Left cardiac atrium (tissue), 4 donors: ENCODE measurements at regions not wholly inside any gene's neighbourhood (a gene's known extent, or its start where the extent isn't known, plus 50 kb on each side); places are given as distances from the start of the nearest gene placed in this dataset.
A peak's percentile ranks its signal among the peaks of the same experiment; 100 is the strongest.

Experiments used
- ATAC-seq, 2 donors: fragments of 200-7000 bp; cut with Tn5 transposase; one replicate each; pipeline ENCODE4 v1.9.1; 2020; ENCODE audit warnings: mild to moderate bottlenecking in 2 of 2, moderate library complexity in 2 of 2
- DNase-seq: peaks from one replicate; pipeline ENCODE4 v3.0.0-alpha.2; 2020
- intact Hi-C, 2 donors: fragments of 100-400 bp; cut with DNase I; formaldehyde crosslinking; loops; one replicate each; pipeline versions ENCODE4 v1.14.1 to v1.15.1; 2022 to 2023
- donor health status: DM: no; HTN: yes; CAD: no.
- donor health status: DM: no; HTN: yes; CAD: no; lungs with severe emphysema.
- donor health status: DM: yes; HTN: yes; CAD: no.
- donor health status: Dilated cardiomyopathy.

GRCh38 chr2:9732824-9733223, 102.0 kb upstream of the YWHAQ start:
- intact Hi-C loops, result no loop called here
- ATAC-seq, result no peak
- DNase-seq, result no peak

- intact Hi-C loops, result no loop called here
- no peak for ATAC-seq
- DNase-seq, result no peak
Measured at GRCh38 chr2:9734308-9734707, 103.5 kb upstream of the YWHAQ start.

GRCh38 chr2:9735335-9735734, 104.5 kb upstream of the YWHAQ start:
- DNase-seq, result no peak
- no peak for ATAC-seq
- intact Hi-C loops, result no loop called here

- DNase-seq, result no peak
- ATAC-seq, result no peak
- intact Hi-C loops, result no loop called here
Measured at GRCh38 chr2:9736021-9736420, 105.2 kb upstream of the YWHAQ start.

GRCh38 chr2:9737053-9737875, 106.0 kb upstream of the TAF1B start:
- no peak for ATAC-seq
- DNase-seq, result no peak
- intact Hi-C loops, result no loop called here

- intact Hi-C loops, result no loop called here
- ATAC-seq (no peak), DNase-seq (no peak)
Measured at GRCh38 chr2:9738062-9738461, 105.2 kb upstream of the TAF1B start.

GRCh38 chr2:9738535-9739496, 104.5 kb upstream of the TAF1B start:
- intact Hi-C loops, result no loop called here
- peak; percentile 58 to 71 for ATAC-seq
- peak; percentile 45 for DNase-seq

GRCh38 chr2:9739531-9739964, 103.7 kb upstream of the TAF1B start:
- intact Hi-C loops, result no loop called here
- ATAC-seq (peak; percentile 85 to 91), DNase-seq (peak; percentile 85)

- no peak for ATAC-seq
- intact Hi-C loops, result no loop called here
- no peak for DNase-seq
Measured at GRCh38 chr2:9740382-9741073, 102.7 kb upstream of the TAF1B start.

- intact Hi-C loops, result no loop called here
- no peak for ATAC-seq
- DNase-seq, result no peak
Measured at GRCh38 chr2:9741110-9741509, 102.2 kb upstream of the TAF1B start.

GRCh38 chr2:9742601-9743000, 100.7 kb upstream of the TAF1B start:
- DNase-seq (no peak), ATAC-seq (no peak)
- intact Hi-C loops, result no loop called here

- ATAC-seq (no peak), DNase-seq (no peak)
- intact Hi-C loops, result no loop called here
Measured at GRCh38 chr2:9744256-9745004, 98.8 kb upstream of the TAF1B start.

- DNase-seq (no peak), ATAC-seq (no peak)
- intact Hi-C loops, result no loop called here
Measured at GRCh38 chr2:9745153-9745899, 97.9 kb upstream of the TAF1B start.

GRCh38 chr2:9747396-9747795, 95.9 kb upstream of the TAF1B start:
- intact Hi-C loops, result no loop called here
- DNase-seq, result no peak
- no peak for ATAC-seq

GRCh38 chr2:9748577-9748976, 94.7 kb upstream of the TAF1B start:
- no peak for DNase-seq
- ATAC-seq, result no peak
- intact Hi-C loops, result no loop called here

- DNase-seq (no peak), ATAC-seq (no peak)
- intact Hi-C loops, result no loop called here
Measured at GRCh38 chr2:9749546-9750223, 93.6 kb upstream of the TAF1B start.

GRCh38 chr2:9750224-9751215, 92.8 kb upstream of the TAF1B start:
- ATAC-seq (no peak), DNase-seq (no peak)
- intact Hi-C loops, result no loop called here
